Astrocyte (in vitro differentiated cells and primary cell): ENCODE measurements at regions not wholly inside any gene's neighbourhood (a gene's known extent, or its start where the extent isn't known, plus 50 kb on each side); places are given as distances from the start of the nearest gene placed in this dataset.

Experiments used
- CTCF ChIP-seq: IDR thresholded peaks from 2 replicates; pipeline ENCODE4 v1.5.1; 2011; ENCODE audit warnings: low read depth, mild to moderate bottlenecking, inconsistent platforms, low read length, moderate library complexity; ENCODE audit not compliant: insufficient read depth
- EZH2 ChIP-seq: IDR thresholded peaks from 2 replicates; pipeline ENCODE4 v1.6.1; 2012; ENCODE audit warnings: mild to moderate bottlenecking, low read length, inconsistent platforms; ENCODE audit not compliant: insufficient read depth

DNA sequence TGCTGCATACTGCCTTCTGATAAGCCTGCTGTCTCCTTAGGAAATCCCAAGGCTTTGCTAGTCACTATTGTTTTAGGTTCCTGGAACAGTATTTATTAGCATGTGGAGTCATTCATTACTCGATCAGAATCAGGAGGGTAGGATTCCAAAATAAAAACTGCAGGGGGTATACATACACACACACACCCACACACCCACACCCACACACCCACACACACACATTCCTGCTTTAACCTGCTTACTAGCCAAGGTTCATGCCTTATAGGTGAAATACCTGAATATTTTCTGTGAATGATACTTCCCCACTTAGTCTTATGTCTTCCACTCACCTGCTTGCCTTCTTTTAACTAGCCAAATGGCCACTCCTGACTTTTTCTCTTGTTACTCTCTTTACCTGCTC is 325.1 kb downstream of the ADGRL2 start:
- TF ChIP-seq CTCF (no peak), EZH2 (no peak)
